ENCODE measurements at regions not wholly inside any gene's neighbourhood (a gene's known extent, or its start where the extent isn't known, plus 50 kb on each side); places are given as distances from the start of the nearest gene placed in this dataset.

DNA sequence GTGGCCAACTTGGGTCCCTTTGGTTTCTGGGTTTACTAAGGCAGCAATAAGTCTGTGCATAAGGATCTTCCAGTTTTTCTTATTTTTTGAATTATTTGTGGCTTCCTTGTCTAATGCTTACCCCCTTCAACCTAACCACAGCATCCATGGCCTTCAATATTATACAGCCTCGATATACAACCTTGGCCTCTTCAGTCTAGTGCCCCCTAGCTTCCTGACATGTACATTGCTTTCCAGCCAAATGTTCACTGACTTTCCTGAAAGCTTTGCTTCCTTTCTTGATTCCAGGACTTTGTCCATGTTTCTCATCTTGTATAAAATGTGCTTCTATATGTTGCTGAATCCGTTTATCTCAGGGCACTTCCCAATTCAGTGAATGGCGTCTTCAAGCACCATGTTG is 310.1 kb downstream of the OLFM4 start:
- no peak overlapping the region for H3K4me2 ChIP-seq (ENCODE audit: low read length)
- no peaks in the 10 kb centered on the region for H3K9me3 ChIP-seq (ENCODE audit: control insufficient read depth, insufficient read depth, low read length)
- H3K4me3 ChIP-seq (ENCODE audit: low read length), result no peak overlapping the region
- H3F3A ChIP-seq (ENCODE audit: control insufficient read depth, insufficient read depth), result no peaks in the 10 kb centered on the region
- H4K20me1 ChIP-seq (ENCODE audit: control insufficient read depth, insufficient read depth, low read depth, low read length), result no peaks in the 10 kb centered on the region
- no peaks in the 10 kb centered on the region for H3K9me2 ChIP-seq (replicated peaks; ENCODE audit: control insufficient read depth, low read length)
- H3K4me1 ChIP-seq (ENCODE audit: control insufficient read depth, low read length), result no peaks in the 10 kb centered on the region
- TF ChIP-seq, protein P1, sequence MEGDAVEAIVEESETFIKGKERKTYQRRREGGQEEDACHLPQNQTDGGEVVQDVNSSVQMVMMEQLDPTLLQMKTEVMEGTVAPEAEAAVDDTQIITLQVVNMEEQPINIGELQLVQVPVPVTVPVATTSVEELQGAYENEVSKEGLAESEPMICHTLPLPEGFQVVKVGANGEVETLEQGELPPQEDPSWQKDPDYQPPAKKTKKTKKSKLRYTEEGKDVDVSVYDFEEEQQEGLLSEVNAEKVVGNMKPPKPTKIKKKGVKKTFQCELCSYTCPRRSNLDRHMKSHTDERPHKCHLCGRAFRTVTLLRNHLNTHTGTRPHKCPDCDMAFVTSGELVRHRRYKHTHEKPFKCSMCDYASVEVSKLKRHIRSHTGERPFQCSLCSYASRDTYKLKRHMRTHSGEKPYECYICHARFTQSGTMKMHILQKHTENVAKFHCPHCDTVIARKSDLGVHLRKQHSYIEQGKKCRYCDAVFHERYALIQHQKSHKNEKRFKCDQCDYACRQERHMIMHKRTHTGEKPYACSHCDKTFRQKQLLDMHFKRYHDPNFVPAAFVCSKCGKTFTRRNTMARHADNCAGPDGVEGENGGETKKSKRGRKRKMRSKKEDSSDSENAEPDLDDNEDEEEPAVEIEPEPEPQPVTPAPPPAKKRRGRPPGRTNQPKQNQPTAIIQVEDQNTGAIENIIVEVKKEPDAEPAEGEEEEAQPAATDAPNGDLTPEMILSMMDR (IDR thresholded peaks at IDR 0.05; ENCODE audit: low read depth, low read length, poor library complexity, severe bottlenecking), result peak; percentile 41
- no peak for TF ChIP-seq EZH2phosphoT487 (IDR thresholded peaks at IDR 0.05; ENCODE audit: borderline replicate concordance, low read length)
- H3K27ac ChIP-seq (ENCODE audit: low read depth, low read length), result no peak overlapping the region
- H3K79me2 ChIP-seq (ENCODE audit: control insufficient read depth, low read length), result no peaks in the 10 kb centered on the region
- no peaks in the 10 kb centered on the region for H3K27me3 ChIP-seq (ENCODE audit: control insufficient read depth, low read length)
- H3K36me3 ChIP-seq (ENCODE audit: control insufficient read depth, low read length), result no peaks in the 10 kb centered on the region

DNA sequence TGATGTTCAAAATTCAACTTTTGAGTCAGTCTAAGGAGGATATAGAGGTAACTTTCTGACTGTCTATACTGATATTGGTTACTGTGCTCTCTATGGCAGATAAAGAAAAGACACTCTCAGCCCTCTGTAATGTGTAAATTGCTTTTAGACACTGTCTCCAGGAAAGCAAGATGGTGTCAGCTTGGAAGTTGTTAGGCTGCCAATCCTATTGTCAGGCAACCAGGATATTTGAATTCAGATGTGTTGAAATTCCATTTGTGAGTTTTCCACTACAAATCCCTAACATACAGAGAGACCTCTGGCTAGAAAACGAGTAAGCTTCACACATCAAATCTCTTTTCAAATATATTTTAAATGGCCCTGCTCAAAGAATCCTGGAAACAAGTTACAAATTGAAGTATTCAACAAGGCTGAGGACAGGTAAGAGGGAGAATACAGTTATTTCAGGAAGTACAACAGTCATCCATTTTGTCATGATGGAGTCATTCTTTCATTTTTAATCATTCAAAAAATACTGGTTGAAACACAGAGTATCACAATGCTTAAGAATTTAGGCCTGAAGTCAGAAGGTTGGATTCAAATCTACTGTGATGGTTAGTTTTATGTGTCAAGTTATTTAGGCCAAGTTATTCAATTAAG is 312.0 kb downstream of the OLFM4 start:
- Histone ChIP-seq H3F3A (ENCODE audit: control insufficient read depth, insufficient read depth) (no peaks in the 10 kb centered on the region), H3K27ac (ENCODE audit: low read depth, low read length) (no peak overlapping the region)
- TF ChIP-seq, protein P1 (IDR thresholded peaks at IDR 0.05; ENCODE audit: low read depth, low read length, poor library complexity, severe bottlenecking), result no peak
- TF ChIP-seq EZH2phosphoT487 (IDR thresholded peaks at IDR 0.05; ENCODE audit: borderline replicate concordance, low read length), result no peak

DNA sequence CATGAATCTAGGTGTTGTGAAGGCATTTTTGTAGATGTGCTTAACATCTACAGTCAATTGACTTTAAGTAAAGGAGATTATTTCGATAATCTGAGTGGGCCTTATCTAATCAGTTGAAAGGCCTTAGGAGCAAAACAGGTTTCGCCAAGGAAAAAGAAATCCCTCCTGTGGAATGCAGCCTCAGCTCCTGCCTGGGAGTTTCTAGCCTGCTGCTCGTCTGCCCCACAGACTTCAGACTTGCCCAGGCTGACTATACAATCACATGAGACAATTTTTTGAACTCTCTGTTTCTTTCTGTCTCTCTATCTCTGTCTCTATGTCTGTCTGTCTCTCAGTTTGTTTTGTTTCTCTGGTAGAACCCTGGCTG is 312.5 kb downstream of the OLFM4 start:
- Histone ChIP-seq H3K4me2 (ENCODE audit: low read length) (no peak overlapping the region), H3K27ac (ENCODE audit: low read depth, low read length) (no peak overlapping the region), H3K9me2 (replicated peaks; ENCODE audit: control insufficient read depth, low read length) (no peaks in the 10 kb centered on the region), H3K4me3 (ENCODE audit: low read length) (no peak overlapping the region), H3K4me1 (ENCODE audit: control insufficient read depth, low read length) (no peaks in the 10 kb centered on the region), H3K27me3 (ENCODE audit: control insufficient read depth, low read length) (no peaks in the 10 kb centered on the region), H4K20me1 (ENCODE audit: control insufficient read depth, insufficient read depth, low read depth, low read length) (no peaks in the 10 kb centered on the region), H3K9me3 (ENCODE audit: control insufficient read depth, insufficient read depth, low read length) (no peaks in the 10 kb centered on the region), H3K36me3 (ENCODE audit: control insufficient read depth, low read length) (no peaks in the 10 kb centered on the region), H3K79me2 (ENCODE audit: control insufficient read depth, low read length) (no peaks in the 10 kb centered on the region), H3F3A (ENCODE audit: control insufficient read depth, insufficient read depth) (no peaks in the 10 kb centered on the region)
- TF ChIP-seq EZH2phosphoT487 (IDR thresholded peaks at IDR 0.05; ENCODE audit: borderline replicate concordance, low read length), result no peak
- TF ChIP-seq, protein P1 (IDR thresholded peaks at IDR 0.05; ENCODE audit: low read depth, low read length, poor library complexity, severe bottlenecking), result no peak

More for the DNA sequence above, 312.0 kb downstream of the OLFM4 start:
- Histone ChIP-seq H3K4me2 (ENCODE audit: low read length) (no peak overlapping the region), H3K27me3 (ENCODE audit: control insufficient read depth, low read length) (no peaks in the 10 kb centered on the region), H3K36me3 (ENCODE audit: control insufficient read depth, low read length) (no peaks in the 10 kb centered on the region), H3K9me3 (ENCODE audit: control insufficient read depth, insufficient read depth, low read length) (no peaks in the 10 kb centered on the region), H3K9me2 (replicated peaks; ENCODE audit: control insufficient read depth, low read length) (no peaks in the 10 kb centered on the region), H3K4me3 (ENCODE audit: low read length) (no peak overlapping the region), H3K4me1 (ENCODE audit: control insufficient read depth, low read length) (no peaks in the 10 kb centered on the region), H3K79me2 (ENCODE audit: control insufficient read depth, low read length) (no peaks in the 10 kb centered on the region), H4K20me1 (ENCODE audit: control insufficient read depth, insufficient read depth, low read depth, low read length) (no peaks in the 10 kb centered on the region)
